ENCODE measurements at regions not wholly inside any gene's neighbourhood (a gene's known extent, or its start where the extent isn't known, plus 50 kb on each side); places are given as distances from the start of the nearest gene placed in this dataset.

GRCh38 chr2:189360861-189361260 lies 80.4 kb upstream of the WDR75 start:
- Histone ChIP-seq H3K27me3 (replicated peaks; ENCODE audit: insufficient read depth) (no peaks in the 10 kb centered on the region), H3K27ac (no peak overlapping the region), H3K36me3 (no peaks in the 10 kb centered on the region), H3K4me1 (replicated peaks) (no peaks in the 10 kb centered on the region), H3K9me3 (no peaks in the 10 kb centered on the region), H3K4me3 (no peak overlapping the region)
- no peak for DNase-seq (ENCODE audit: low spot score)
- intact Hi-C loops (cut with DNase I), result no loop called here
- no peak for TF ChIP-seq POLR2AphosphoS5 (IDR thresholded peaks at IDR 0.05)
- TF ChIP-seq POLR2A (IDR thresholded peaks at IDR 0.05), result no peak
- TF ChIP-seq, protein P1, sequence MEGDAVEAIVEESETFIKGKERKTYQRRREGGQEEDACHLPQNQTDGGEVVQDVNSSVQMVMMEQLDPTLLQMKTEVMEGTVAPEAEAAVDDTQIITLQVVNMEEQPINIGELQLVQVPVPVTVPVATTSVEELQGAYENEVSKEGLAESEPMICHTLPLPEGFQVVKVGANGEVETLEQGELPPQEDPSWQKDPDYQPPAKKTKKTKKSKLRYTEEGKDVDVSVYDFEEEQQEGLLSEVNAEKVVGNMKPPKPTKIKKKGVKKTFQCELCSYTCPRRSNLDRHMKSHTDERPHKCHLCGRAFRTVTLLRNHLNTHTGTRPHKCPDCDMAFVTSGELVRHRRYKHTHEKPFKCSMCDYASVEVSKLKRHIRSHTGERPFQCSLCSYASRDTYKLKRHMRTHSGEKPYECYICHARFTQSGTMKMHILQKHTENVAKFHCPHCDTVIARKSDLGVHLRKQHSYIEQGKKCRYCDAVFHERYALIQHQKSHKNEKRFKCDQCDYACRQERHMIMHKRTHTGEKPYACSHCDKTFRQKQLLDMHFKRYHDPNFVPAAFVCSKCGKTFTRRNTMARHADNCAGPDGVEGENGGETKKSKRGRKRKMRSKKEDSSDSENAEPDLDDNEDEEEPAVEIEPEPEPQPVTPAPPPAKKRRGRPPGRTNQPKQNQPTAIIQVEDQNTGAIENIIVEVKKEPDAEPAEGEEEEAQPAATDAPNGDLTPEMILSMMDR (IDR thresholded peaks at IDR 0.05), result no peak
- WGBS, result 30% methylated on average over 1 of the region's 1 CpG

- Histone ChIP-seq H3K36me3 (no peaks in the 10 kb centered on the region), H3K4me1 (replicated peaks) (no peaks in the 10 kb centered on the region), H3K4me3 (no peak overlapping the region), H3K27me3 (replicated peaks; ENCODE audit: insufficient read depth) (no peaks in the 10 kb centered on the region), H3K27ac (no peak overlapping the region), H3K9me3 (no peaks in the 10 kb centered on the region)
- no peak for DNase-seq (ENCODE audit: low spot score)
- TF ChIP-seq, protein P1 (IDR thresholded peaks at IDR 0.05), result no peak
- TF ChIP-seq POLR2AphosphoS5 (IDR thresholded peaks at IDR 0.05) (no peak), POLR2A (IDR thresholded peaks at IDR 0.05) (no peak)
- intact Hi-C loops (cut with DNase I), result no loop called here
Measured at GRCh38 chr2:189362283-189362682, 79.0 kb upstream of the WDR75 start.

DNA sequence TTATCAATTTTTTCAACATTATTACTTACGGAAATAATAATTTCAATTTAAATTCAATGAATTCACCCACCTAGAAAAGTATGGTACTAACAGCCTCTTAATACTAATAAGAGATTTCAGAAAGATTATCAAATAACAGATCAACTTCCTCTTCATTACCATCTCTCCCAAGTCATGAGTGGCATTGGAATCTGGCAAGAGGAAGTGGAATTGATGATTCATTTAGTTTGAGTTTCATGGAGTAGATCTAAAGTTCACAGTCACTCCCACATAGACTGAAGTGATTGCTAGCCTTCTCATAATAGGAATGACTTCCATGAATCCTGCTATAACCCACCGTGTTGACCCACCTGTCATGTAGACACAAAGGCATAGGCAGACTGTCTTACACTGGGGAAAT lies 77.7 kb upstream of the WDR75 start:
- Histone ChIP-seq H3K4me1 (replicated peaks) (no peaks in the 10 kb centered on the region), H3K4me3 (no peak overlapping the region), H3K27ac (no peak overlapping the region), H3K9me3 (no peaks in the 10 kb centered on the region), H3K27me3 (replicated peaks; ENCODE audit: insufficient read depth) (no peaks in the 10 kb centered on the region), H3K36me3 (no peaks in the 10 kb centered on the region)
- WGBS, result 95% methylated on average over 2 of the region's 2 CpGs
- intact Hi-C loops (cut with DNase I), result no loop called here
- no peak for TF ChIP-seq POLR2AphosphoS5 (IDR thresholded peaks at IDR 0.05)
- TF ChIP-seq, protein P1 (IDR thresholded peaks at IDR 0.05), result no peak
- no peak for TF ChIP-seq POLR2A (IDR thresholded peaks at IDR 0.05)
- DNase-seq (ENCODE audit: low spot score), result no peak

DNA sequence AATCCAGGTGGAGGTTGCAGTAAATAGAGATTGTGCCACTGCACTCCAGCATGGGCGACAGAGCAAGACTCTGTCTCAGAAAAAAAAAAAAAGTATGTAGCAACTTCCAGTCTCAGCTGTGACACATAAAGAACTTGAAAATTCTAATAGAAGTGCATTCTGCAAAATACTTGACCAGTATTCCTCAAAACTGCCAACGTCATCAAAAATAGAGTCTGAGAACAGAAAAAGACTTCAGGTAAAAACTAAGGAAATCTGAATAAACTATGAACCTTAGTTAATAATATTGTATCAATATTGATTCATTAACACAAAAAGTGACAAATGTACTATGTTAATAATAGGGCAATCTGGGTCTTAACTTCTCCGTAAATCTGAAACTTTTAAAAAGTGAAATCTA lies 76.7 kb upstream of the WDR75 start:
- no peaks in the 10 kb centered on the region for H3K9me3 ChIP-seq
- TF ChIP-seq POLR2AphosphoS5 (IDR thresholded peaks at IDR 0.05) (no peak), POLR2A (IDR thresholded peaks at IDR 0.05) (no peak)
- TF ChIP-seq, protein P1 (IDR thresholded peaks at IDR 0.05), result no peak
- H3K4me1 ChIP-seq (replicated peaks), result no peaks in the 10 kb centered on the region
- intact Hi-C loops (cut with DNase I), result no loop called here
- no peak overlapping the region for H3K27ac ChIP-seq
- DNase-seq (ENCODE audit: low spot score), result no peak
- no peaks in the 10 kb centered on the region for H3K27me3 ChIP-seq (replicated peaks; ENCODE audit: insufficient read depth)
- H3K4me3 ChIP-seq, result no peak overlapping the region
- WGBS, result 96% methylated on average over 3 of the region's 3 CpGs
- no peaks in the 10 kb centered on the region for H3K36me3 ChIP-seq

- H3K27ac ChIP-seq, result no peak overlapping the region
- H3K27me3 ChIP-seq (replicated peaks; ENCODE audit: insufficient read depth), result no peaks in the 10 kb centered on the region
- 49% methylated on average over 3 of the region's 3 CpGs for WGBS
- intact Hi-C loops (cut with DNase I), result no loop called here
- TF ChIP-seq POLR2A (IDR thresholded peaks at IDR 0.05) (no peak), POLR2AphosphoS5 (IDR thresholded peaks at IDR 0.05) (no peak)
- TF ChIP-seq, protein P1 (IDR thresholded peaks at IDR 0.05), result no peak
- no peak overlapping the region for H3K4me3 ChIP-seq
- H3K4me1 ChIP-seq (replicated peaks), result no peaks in the 10 kb centered on the region
- H3K36me3 ChIP-seq, result no peaks in the 10 kb centered on the region
- no peak for DNase-seq (ENCODE audit: low spot score)
- H3K9me3 ChIP-seq, result no peaks in the 10 kb centered on the region
Measured at GRCh38 chr2:189366349-189366748, 74.9 kb upstream of the WDR75 start.
